Spleen (tissue), 11 donors: ENCODE measurements at regions not wholly inside any gene's neighbourhood (a gene's known extent, or its start where the extent isn't known, plus 50 kb on each side); places are given as distances from the start of the nearest gene placed in this dataset.
"Not testable (repeated sequence)": the region's sequence is repeated elsewhere in the genome, so short reads cannot be mapped to it uniquely, and the experiment has no call there.

Experiments
- DNase-seq: peaks from one replicate; pipeline ENCODE4 v3.0.0-alpha.2; 2020
- H3K27ac ChIP-seq, 8 donors: fragments of 200-600 bp; sonication (generic) in 7 of 8; 1 replicate in 4 of 8; 2 replicates in 4 of 8; pipeline versions ENCODE4 v1.5.0 to v1.8.0; 2016 to 2021; ENCODE audit warnings: inconsistent platforms in 4 of 8, mild to moderate bottlenecking in 4 of 8, moderate library complexity in 1 of 8
- H3K27me3 ChIP-seq, 7 donors: fragments of 200-600 bp; sonication (generic) in 6 of 7; replicated peaks in 1 of 7; 1 replicate in 4 of 7; 2 replicates in 3 of 7; pipeline versions ENCODE4 v1.5.0 to v1.8.0; 2016 to 2021; ENCODE audit warnings: inconsistent platforms in 3 of 7, mild to moderate bottlenecking in 1 of 7
- H3K36me3 ChIP-seq, 6 donors: fragments of 200-600 bp; sonication (generic) in 5 of 6; 1 replicate in 4 of 6; 2 replicates in 2 of 6; pipeline versions ENCODE4 v1.5.0 to v1.8.0; 2016 to 2021; ENCODE audit warnings: inconsistent platforms in 2 of 6
- H3K4me1 ChIP-seq, 6 donors: fragments of 200-600 bp; sonication (generic) in 5 of 6; 1 replicate in 3 of 6; 2 replicates in 3 of 6; pipeline versions ENCODE4 v1.5.0 to v1.8.0; 2016 to 2021; ENCODE audit warnings: inconsistent platforms in 3 of 6
- H3K4me3 ChIP-seq, 8 donors: fragments of 200-600 bp; sonication (generic) in 7 of 8; 1 replicate in 4 of 8; 2 replicates in 4 of 8; pipeline versions ENCODE4 v1.5.0 to v1.8.0; 2016 to 2021; ENCODE audit warnings: inconsistent platforms in 4 of 8, mild to moderate bottlenecking in 4 of 8, moderate library complexity in 2 of 8
- H3K9me3 ChIP-seq, 8 donors: fragments of 200-600 bp; sonication (generic) in 7 of 8; 1 replicate in 4 of 8; 2 replicates in 4 of 8; pipeline versions ENCODE4 v1.5.0 to v1.8.0; 2016 to 2021; ENCODE audit warnings: inconsistent platforms in 4 of 8
- WGBS, 5 donors: extraction: QIAGEN DNeasy Blood & Tissue Kit in 3 of 5; methylation state at CpG; one replicate each; pipeline versions ENCODE4 v1.1.5 to v1.1.7; 2013 to 2018; 5-methylcytosine and 5-hydroxymethylcytosine counted together
- intact Hi-C: fragments of 100-400 bp; cut with DNase I; formaldehyde crosslinking; loops from one replicate; pipeline ENCODE4 v1.15.0; 2023; ENCODE audit warnings: low total_unique reads
- donor health status: healthy with polysubstance abuse.
- donor health status: DM: no; HTN: no; CAD: no; lungs with moderate emphysema.
- donor health status: DM: no; HTN: no; CAD: no.
- donor health status: Bipolar disorder and iron deficiency.
- donor health status: healthy.
- donor health status: DM: no; HTN: no; CAD: no.
- donor health status: DM: yes; HTN: yes; CAD: no.

DNA sequence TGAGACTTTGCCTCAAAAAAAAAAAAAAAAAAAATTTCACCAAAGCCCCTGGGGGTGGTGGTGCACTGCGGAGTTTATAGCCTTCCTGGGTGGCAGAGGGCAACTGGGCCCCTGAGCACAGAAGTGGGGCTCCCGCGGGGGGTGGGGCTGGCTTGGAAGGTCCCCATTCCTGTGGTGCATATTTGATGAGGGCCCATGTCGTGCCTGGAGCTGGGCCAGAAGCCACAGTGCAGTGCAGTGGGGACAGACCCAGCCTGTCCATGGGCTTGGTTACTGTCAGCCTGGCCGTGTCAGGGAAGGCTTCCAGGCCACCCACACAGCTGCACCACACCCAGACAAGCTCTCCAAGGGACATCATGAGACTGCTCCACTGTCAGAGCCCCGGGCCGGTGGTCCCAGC, 95.5 kb downstream of the NSUN5 start:
- Histone ChIP-seq H3K4me1 (peaks cover 0 to 16% (median 8%) of the 10 kb centered on the region in 6 donors), H3K27ac (peak overlapping the region in 3 of 8 donors; percentile 44 to 67 (median 50))
- WGBS, 5 donors, result 24 to 36% (median 29%) methylated on average over 3 to 4 of the region's 7 CpGs; no CpG with 5 or more reads in 1 of the 5 donors
- H3K27me3 ChIP-seq, H3K36me3 ChIP-seq, intact Hi-C loops, H3K4me3 ChIP-seq, H3K9me3 ChIP-seq: not testable (repeated sequence)
- peak; percentile 88 for DNase-seq

DNA sequence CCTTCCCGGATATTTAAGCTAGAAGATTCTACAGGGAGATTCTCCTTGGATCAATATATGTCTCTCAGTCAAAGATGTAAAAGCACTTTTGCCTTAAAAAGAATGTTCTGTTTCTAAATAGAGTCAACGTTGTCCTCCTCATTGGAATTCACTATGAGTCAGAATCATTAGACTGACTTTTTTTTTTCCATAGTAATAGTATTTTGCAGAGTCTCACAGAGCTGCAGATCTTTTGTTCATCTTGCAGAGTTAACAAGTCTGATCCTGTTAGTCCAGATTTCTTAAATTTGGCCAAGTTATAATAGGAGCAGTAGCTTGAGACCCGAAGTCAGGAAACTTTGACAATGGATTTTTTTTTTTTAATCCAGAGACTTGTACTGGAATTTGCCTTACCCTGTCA, 103.0 kb downstream of the NSUN5 start:
- intact Hi-C loops, H3K4me3 ChIP-seq, H3K9me3 ChIP-seq, DNase-seq, H3K27me3 ChIP-seq, H3K27ac ChIP-seq, H3K36me3 ChIP-seq, H3K4me1 ChIP-seq: not testable (repeated sequence)
- WGBS, 5 donors, result 65 to 93% (median 82%) methylated on average over 1 of the region's 3 CpGs

- peak overlapping the region in 1 of 8 donors; percentile 40 for H3K27ac ChIP-seq
- intact Hi-C loops, H3K4me3 ChIP-seq, H3K27me3 ChIP-seq, H3K9me3 ChIP-seq, DNase-seq, H3K4me1 ChIP-seq, H3K36me3 ChIP-seq: not testable (repeated sequence)
- 77 to 98% (median 98%) methylated on average over 2 to 5 of the region's 5 CpGs for WGBS, 5 donors
Observed at GRCh38 chr7:73204898-73205297, 103.7 kb downstream of the NSUN5 start.

DNA sequence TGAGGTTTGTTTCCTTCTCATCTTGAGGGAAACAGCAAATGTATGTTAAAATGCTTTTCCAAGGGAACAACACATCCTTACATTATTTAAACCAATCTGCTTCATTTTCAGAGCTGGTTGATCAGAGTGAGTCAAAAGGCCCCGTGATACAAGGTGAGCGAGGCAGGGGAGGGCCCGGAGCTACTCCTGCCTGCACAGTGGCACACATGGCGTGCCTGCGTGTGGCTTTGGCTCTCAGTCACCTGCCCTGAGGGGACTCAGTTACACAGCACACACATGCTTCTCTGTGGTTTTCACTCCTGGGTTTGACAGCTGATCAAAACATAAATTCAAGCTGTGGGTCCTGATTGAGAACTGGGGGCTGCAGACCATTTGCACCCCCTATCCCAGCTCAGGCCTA, 105.3 kb downstream of the NSUN5 start:
- intact Hi-C loops, H3K27me3 ChIP-seq, H3K27ac ChIP-seq, H3K4me1 ChIP-seq, H3K4me3 ChIP-seq, H3K9me3 ChIP-seq, H3K36me3 ChIP-seq: not testable (repeated sequence)
- WGBS, 5 donors, result 56 to 96% (median 90%) methylated on average over 5 of the region's 5 CpGs; no CpG with 5 or more reads in 1 of the 5 donors
- DNase-seq, result peak; percentile 61

DNA sequence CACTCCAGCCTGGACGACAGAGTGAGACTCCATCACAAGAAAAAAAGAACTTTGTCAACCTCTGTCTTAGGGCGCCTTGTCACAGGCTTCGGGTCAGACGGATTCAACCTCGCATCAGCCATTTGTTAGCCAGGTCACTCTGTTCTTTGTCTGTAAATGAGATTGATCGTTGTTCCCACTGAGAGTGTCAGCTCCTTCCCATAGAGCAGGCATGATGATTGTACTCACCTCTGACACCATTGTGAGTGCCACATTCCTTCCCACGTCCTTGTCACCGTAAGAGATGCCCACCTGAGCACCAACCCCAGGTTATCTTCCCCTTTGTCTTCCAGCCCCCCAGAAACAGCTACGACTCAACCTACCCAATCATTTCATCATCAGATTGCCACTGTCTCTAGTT, 107.4 kb downstream of the NSUN5 start:
- H3K9me3 ChIP-seq, H3K4me3 ChIP-seq, H3K4me1 ChIP-seq, intact Hi-C loops, H3K27me3 ChIP-seq, H3K36me3 ChIP-seq: not testable (repeated sequence)
- peak; percentile 15 for DNase-seq
- peak overlapping the region in 1 of 8 donors; percentile 47 for H3K27ac ChIP-seq
- 84 to 98% (median 95%) methylated on average over 4 to 8 of the region's 9 CpGs for whole genome bisulfite sequencing, 5 donors

- H3K4me3 ChIP-seq, DNase-seq: not testable (repeated sequence)
Observed at GRCh38 chr7:73200518-73201099, 108.0 kb downstream of the NSUN5 start.

GRCh38 chr7:73193991-73194390, 108.2 kb upstream of the SPDYE9 start:
- H3K36me3 ChIP-seq, result peaks cover 0 to 10% (median 0%) of the 10 kb centered on the region in 6 donors
- peak; percentile 14 for DNase-seq
- H3K27ac ChIP-seq, H3K4me1 ChIP-seq, H3K9me3 ChIP-seq, intact Hi-C loops, H3K4me3 ChIP-seq, H3K27me3 ChIP-seq: not testable (repeated sequence)
- 90 to 100% (median 97%) methylated on average over 5 to 8 of the region's 10 CpGs; no CpG with 5 or more reads in 1 of the 5 donors for WGBS, 5 donors

More at GRCh38 chr7:73200518-73201099, 108.0 kb downstream of the NSUN5 start:
- H3K9me3 ChIP-seq, H3K36me3 ChIP-seq, H3K27me3 ChIP-seq, H3K4me1 ChIP-seq, H3K27ac ChIP-seq, intact Hi-C loops: not testable (repeated sequence)
- no CpG with 5 or more reads among the region's 9 CpGs for WGBS, 5 donors

DNA sequence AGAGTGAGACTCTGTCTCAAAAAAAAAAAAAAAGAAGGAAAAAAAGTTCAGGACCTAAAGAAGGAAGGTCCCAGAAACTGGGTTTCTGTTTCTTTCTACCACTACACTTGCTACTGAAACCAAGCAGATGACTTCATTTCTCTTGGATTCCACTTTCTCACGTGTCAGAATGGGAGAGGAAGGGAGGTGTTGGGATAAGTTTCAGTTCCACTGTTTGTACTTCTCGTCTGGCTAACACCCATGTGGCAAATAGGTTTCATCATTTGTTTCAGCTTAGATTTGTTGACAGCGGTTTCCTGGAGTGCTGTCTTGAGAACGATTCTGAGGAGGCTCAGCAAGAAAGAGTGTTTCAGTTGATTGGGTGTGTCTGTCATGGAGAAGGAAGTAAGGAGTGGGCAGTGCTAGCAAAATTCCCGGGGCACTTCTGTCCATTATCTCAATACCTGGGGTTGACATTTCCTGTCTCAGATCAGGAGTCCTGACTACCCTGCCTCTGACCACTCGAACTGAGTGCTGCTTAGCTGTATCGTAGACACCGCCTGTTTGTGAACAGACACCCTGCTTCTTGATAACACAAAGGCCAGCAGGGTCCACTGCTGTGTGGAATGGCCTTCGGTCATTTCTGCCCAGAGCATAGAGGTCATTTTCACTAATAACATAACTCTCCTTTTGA, 104.8 kb upstream of the SPDYE9 start:
- 75 to 84% (median 77%) methylated on average over 4 of the region's 9 CpGs; no CpG with 5 or more reads in 1 of the 5 donors for WGBS, 5 donors
- H3K4me3 ChIP-seq, H3K27me3 ChIP-seq, intact Hi-C loops, H3K4me1 ChIP-seq, H3K9me3 ChIP-seq, H3K27ac ChIP-seq: not testable (repeated sequence)
- DNase-seq, result peak; percentile 6
- peaks cover 0 to 10% (median 0%) of the 10 kb centered on the region in 6 donors for H3K36me3 ChIP-seq

- intact Hi-C loops, result not testable (repeated sequence)
- WGBS, 5 donors, result 95 to 100% (median 96%) methylated on average over 3 to 6 of the region's 9 CpGs; no CpG with 5 or more reads in 2 of the 5 donors
Observed at GRCh38 chr7:73188287-73188686, 102.4 kb upstream of the SPDYE9 start.

GRCh38 chr7:73186589-73187309, 100.9 kb upstream of the SPDYE9 start:
- H3K4me3 ChIP-seq, H3K9me3 ChIP-seq, DNase-seq, H3K27me3 ChIP-seq, intact Hi-C loops, H3K36me3 ChIP-seq, H3K27ac ChIP-seq, H3K4me1 ChIP-seq: not testable (repeated sequence)
- WGBS, 5 donors, result no CpG with 5 or more reads among the region's 14 CpGs

More at GRCh38 chr7:73188287-73188686, 102.4 kb upstream of the SPDYE9 start:
- DNase-seq, result peak; percentile 24
- H3K27me3 ChIP-seq, H3K27ac ChIP-seq, H3K4me1 ChIP-seq, H3K4me3 ChIP-seq, H3K36me3 ChIP-seq, H3K9me3 ChIP-seq: not testable (repeated sequence)

- WGBS, 5 donors, result no CpG with 5 or more reads among the region's 5 CpGs
- H3K36me3 ChIP-seq, H3K4me1 ChIP-seq, H3K27me3 ChIP-seq, intact Hi-C loops, H3K4me3 ChIP-seq, H3K27ac ChIP-seq, H3K9me3 ChIP-seq, DNase-seq: not testable (repeated sequence)
Observed at GRCh38 chr7:73176813-73177212, 91.0 kb upstream of the SPDYE9 start.
